Panc1 (cell line): ENCODE measurements at regions not wholly inside any gene's neighbourhood (a gene's known extent, or its start where the extent isn't known, plus 50 kb on each side); places are given as distances from the start of the nearest gene placed in this dataset.

Source experiments
- CTCF ChIP-seq: fragments of 450-650 bp; IDR thresholded peaks from 2 replicates; pipeline ENCODE4 v1.5.1; 2017; ENCODE audit warnings: mild to moderate bottlenecking
- POLR2AphosphoS5 ChIP-seq: IDR thresholded peaks from 2 replicates; pipeline ENCODE4 v1.6.1; 2012; ENCODE audit warnings: mild to moderate bottlenecking, low read depth, low read length, moderate library complexity
- TF ChIP-seq, protein P1 (sequence below), 2 experiments: IDR thresholded peaks; 2 replicates each; pipeline ENCODE4 v1.6.1; 2011 to 2012; ENCODE audit warnings: low read depth in 2 of 2, control low read depth in 1 of 2, low read length in 1 of 2, mild to moderate bottlenecking in 1 of 2, moderate library complexity in 1 of 2; ENCODE audit not compliant: insufficient read depth in 1 of 2

- TF ChIP-seq POLR2AphosphoS5 (no peak), CTCF (no peak)
- TF ChIP-seq, protein P1, sequence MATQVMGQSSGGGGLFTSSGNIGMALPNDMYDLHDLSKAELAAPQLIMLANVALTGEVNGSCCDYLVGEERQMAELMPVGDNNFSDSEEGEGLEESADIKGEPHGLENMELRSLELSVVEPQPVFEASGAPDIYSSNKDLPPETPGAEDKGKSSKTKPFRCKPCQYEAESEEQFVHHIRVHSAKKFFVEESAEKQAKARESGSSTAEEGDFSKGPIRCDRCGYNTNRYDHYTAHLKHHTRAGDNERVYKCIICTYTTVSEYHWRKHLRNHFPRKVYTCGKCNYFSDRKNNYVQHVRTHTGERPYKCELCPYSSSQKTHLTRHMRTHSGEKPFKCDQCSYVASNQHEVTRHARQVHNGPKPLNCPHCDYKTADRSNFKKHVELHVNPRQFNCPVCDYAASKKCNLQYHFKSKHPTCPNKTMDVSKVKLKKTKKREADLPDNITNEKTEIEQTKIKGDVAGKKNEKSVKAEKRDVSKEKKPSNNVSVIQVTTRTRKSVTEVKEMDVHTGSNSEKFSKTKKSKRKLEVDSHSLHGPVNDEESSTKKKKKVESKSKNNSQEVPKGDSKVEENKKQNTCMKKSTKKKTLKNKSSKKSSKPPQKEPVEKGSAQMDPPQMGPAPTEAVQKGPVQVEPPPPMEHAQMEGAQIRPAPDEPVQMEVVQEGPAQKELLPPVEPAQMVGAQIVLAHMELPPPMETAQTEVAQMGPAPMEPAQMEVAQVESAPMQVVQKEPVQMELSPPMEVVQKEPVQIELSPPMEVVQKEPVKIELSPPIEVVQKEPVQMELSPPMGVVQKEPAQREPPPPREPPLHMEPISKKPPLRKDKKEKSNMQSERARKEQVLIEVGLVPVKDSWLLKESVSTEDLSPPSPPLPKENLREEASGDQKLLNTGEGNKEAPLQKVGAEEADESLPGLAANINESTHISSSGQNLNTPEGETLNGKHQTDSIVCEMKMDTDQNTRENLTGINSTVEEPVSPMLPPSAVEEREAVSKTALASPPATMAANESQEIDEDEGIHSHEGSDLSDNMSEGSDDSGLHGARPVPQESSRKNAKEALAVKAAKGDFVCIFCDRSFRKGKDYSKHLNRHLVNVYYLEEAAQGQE (IDR thresholded peaks at IDR 0.05; ENCODE audit: insufficient read depth in 1 of 2, low read depth in 2 of 2, low read length in 1 of 2) = no peak
Observed at GRCh38 chr9:24293386-24293785, 252.3 kb downstream of the IZUMO3 start.
